ENCODE measurements at regions not wholly inside any gene's neighbourhood (a gene's known extent, or its start where the extent isn't known, plus 50 kb on each side); places are given as distances from the start of the nearest gene placed in this dataset.

DNA sequence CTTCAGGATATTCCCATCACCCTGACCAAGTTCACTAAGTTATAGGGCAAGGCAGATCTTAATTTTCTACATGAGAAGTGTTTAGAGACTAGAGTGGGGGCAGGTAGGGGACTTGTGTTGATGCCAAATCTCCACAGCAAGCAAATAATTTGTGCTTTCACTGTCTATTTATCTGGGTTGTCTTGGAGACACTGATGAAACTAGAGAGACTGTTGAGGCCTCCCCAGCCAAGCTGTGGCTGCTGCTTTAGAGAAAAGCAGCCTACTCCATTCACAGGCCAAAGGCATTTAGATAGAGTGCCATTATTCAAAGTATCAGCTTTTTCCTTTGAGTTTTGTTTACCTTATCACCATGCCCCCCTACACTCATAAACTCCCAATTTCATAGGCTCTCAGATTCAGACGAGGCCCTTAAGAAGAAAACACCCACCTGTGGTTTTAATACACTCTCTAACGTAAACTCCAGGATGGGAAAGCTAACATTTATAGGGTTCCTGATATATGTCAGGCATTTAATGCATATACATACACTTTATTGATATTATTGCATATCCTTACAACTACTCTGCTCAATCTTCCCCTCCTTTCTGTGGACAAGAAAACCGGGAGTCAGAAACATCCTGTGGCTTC, 130.4 kb upstream of the FOXB1 start:
- TF ChIP-seq, protein P1, sequence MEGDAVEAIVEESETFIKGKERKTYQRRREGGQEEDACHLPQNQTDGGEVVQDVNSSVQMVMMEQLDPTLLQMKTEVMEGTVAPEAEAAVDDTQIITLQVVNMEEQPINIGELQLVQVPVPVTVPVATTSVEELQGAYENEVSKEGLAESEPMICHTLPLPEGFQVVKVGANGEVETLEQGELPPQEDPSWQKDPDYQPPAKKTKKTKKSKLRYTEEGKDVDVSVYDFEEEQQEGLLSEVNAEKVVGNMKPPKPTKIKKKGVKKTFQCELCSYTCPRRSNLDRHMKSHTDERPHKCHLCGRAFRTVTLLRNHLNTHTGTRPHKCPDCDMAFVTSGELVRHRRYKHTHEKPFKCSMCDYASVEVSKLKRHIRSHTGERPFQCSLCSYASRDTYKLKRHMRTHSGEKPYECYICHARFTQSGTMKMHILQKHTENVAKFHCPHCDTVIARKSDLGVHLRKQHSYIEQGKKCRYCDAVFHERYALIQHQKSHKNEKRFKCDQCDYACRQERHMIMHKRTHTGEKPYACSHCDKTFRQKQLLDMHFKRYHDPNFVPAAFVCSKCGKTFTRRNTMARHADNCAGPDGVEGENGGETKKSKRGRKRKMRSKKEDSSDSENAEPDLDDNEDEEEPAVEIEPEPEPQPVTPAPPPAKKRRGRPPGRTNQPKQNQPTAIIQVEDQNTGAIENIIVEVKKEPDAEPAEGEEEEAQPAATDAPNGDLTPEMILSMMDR (IDR thresholded peaks at IDR 0.05): no peak
- no peak for TF ChIP-seq POLR2A (IDR thresholded peaks at IDR 0.05)
